GF-D8 (cell line): ENCODE measurements at regions not wholly inside any gene's neighbourhood (a gene's known extent, or its start where the extent isn't known, plus 50 kb on each side); places are given as distances from the start of the nearest gene placed in this dataset.

Source experiments
- DNase-seq: peaks from one replicate; lab custom pipeline; 2025; lab: John Stamatoyannopoulos, UW

DNA sequence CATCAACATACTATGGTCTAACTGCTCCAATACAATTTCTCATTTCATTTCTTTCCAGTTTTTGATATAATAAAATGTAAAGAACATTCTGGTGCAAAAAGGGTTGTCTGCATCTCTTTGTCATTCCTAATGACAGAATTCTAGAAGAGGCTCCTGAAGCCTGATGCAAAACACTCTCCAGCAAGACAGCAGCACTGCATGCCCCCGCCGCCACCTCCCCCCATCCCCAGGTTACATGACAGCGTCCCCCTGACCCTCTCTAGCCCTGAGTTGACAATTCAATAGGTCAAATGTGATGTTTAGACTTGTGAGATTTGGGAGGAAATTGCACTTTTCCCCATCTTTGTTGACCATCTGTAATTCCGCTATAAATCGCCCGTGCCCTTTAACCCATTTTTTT, 64.6 kb upstream of the C1orf21 start:
- no peak for DNase-seq

DNA sequence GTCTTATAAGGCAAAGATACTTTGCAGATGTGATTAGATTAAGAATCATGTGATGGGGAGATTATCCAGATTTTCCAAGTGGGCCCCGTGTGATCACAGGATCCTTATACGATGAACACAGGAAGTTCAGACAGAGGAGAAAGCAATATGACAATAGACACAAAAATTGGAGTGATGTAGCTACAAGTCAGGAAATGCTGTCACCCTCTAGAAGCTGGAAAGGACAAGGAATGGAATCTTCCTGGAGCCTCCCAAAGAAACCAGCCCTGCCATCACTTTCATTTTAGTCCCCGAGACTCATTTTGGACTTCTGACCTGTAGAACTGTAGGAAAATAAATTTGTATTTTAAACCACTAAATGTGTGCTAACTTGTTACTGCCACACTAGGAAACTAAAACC, 61.9 kb upstream of the C1orf21 start:
- DNase-seq, result no peak

DNA sequence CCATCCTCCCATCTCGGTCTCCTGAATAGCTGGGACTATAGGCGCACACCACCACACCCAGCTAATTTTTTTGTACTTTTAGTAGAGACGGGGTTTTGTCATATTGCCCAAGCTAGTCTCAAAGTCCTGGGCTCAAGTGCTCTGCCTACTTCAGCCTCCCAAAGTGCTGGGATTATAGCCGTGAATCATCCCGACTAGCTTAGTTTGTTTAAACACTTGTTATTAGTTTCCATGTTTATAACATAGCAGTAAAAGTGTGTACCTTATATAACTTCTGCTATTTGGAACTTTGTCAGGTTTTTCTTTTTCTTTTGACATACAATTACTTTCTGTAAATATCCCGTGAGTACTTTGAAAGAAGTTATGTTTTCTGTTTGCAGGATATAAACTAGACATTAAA, 60.6 kb upstream of the C1orf21 start:
- DNase-seq, result no peak

DNA sequence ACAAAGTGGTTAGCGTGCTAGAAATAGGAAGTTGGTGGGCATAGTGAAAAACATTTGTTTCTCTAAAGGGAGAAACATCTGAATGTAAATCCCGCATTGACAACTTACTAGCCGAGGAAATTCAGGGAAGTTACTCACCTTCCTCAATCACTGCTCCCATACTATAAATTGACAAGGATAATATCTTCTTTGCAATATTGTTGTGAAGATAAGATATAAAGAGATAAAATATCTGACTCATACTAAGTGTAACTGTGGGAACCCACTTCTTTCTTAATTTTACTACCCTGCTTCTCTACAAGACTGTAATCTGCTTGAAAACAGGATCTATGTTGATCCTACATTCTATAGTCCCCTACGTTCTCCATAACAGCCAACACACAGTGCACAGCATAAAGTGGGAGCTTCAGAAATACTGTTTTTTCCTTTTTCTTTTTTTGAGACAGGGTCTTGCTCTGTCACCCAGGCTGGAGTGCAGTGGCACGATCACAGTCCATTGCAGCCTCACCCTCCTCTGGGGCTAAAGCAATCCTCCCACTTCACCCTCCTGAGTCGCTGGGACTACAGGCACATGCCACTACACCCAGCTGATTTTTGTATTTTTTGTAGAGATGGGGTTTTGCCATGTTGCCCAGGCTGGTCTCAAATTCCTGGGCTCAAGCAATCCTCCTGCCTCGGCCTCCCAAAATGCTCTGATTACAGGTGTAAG, 57.4 kb upstream of the C1orf21 start:
- no peak for DNase-seq

DNA sequence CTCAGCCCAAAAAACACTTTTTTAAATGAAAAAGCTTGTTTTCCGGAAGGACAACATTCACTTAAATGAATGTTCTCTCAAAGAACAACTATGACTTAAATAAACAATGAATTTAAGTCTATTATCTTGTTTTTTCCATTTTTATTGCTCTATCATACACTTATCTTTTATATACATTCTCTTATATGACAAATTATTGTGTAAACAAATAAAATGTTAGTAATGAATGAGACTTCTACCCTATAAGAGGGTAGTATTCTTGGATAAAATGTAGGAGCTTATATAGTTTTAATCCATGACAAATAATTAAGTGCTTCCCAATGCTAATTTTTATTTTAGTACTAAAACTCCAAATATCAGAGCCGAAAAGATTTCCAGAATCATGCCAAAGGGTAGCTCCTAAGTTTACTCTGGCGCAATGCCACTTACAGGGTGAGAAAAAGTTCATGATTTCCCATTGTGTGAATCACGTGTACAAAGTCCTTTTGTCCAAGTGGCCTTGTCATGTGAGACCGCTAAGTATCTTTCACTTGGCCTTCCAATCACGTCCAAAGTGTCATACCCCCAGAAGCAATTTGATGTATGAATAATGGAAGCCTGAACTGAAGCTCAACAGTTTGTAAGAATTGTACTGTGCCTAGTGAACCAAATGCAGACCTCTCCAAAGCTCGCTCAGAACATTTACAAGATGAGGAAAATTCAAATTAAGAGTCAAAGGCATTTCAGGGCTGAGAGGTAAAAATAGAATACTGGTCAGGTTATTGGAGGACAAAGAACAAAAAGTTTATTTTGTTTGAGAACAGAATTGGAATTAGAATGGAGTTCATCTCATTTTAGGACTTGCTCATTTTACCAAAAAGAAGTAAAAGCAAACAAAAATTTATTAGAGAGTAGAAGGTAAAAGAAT, 56.6 kb upstream of the C1orf21 start:
- no peak for DNase-seq

DNA sequence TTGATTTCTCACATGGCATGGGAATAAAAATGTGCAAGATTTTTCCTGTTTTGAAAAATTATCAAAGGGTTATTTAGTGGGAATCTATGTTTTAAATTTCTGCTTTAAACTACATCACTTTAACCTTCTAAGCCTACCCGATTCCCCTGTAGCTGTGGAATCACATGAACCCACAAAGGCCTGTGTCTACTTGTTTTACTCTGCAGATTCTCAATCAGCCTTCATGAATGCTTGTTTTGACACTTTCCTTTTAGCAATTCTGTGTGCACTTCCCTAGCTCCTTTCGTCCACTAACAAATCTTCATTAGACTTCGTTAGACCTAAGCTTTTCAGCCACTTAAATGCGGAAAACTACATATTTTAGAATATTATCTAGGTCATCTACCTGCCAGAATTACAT, 56.0 kb upstream of the C1orf21 start:
- no peak for DNase-seq
